HCT116 (cell line): ENCODE measurements at regions not wholly inside any gene's neighbourhood (a gene's known extent, or its start where the extent isn't known, plus 50 kb on each side); places are given as distances from the start of the nearest gene placed in this dataset.

ENCODE experiments used
- ATAC-seq: fragments of 200-7000 bp; cut with Tn5 transposase; 2 replicates; pipeline ENCODE4 v1.9.1; 2020; ENCODE audit warnings: mild to moderate bottlenecking, moderate library complexity
- BruUV-seq: library from RNA; stranded (reverse); fragments of 400-500 nt; replicated peaks from 2 replicates; lab custom pipeline; 2021; lab: Mats Ljungman, UMichigan
- CTCF ChIA-PET: fragments of 300-600 bp; sonication (Branson Sonifier 250); formaldehyde crosslinking; loops from one replicate; lab custom pipeline; 2021; ENCODE audit warnings: antibody characterized with exemption; lab: Charles Lee
- POLR2A ChIA-PET: fragments of 300-600, 350-600 bp; sonication (Branson Sonifier 250); formaldehyde crosslinking; loops from one replicate; lab custom pipeline; 2021; ENCODE audit warnings: antibody characterized with exemption; lab: Charles Lee
- RAD21 ChIA-PET, 2 experiments: fragments of 300-600 bp; sonication (Branson Sonifier 250); formaldehyde crosslinking; loops; one replicate each; lab custom pipeline; 2023; ENCODE audit warnings: low total read pairs in 2 of 2; ENCODE audit not compliant: uncharacterized antibody in 2 of 2, unreplicated experiment in 2 of 2, low non-redundant PET in 1 of 2; lab: Charles Lee
- DNase-seq: peaks from one replicate; pipeline ENCODE4 v3.0.0-alpha.2; 2010; ENCODE audit warnings: low read depth, low spot score
- H2AFZ ChIP-seq: fragments of 200-600 bp; shearing (Covaris generic), sonication (generic); 2 replicates; pipeline ENCODE4 v1.6.1; 2017; ENCODE audit warnings: low read depth, mixed run types, mixed read lengths, antibody characterized with exemption, low read length; ENCODE audit not compliant: poor library complexity, severe bottlenecking
- H3K27ac ChIP-seq: 2 replicates; pipeline ENCODE4 v1.5.1; 2012; ENCODE audit warnings: low read depth, low read length
- H3K27me3 ChIP-seq: fragments of 200-600 bp; sonication (generic); 2 replicates; pipeline ENCODE4 v1.6.1; 2016; ENCODE audit warnings: mixed run types, low read length, mixed read lengths; ENCODE audit not compliant: insufficient read depth
- H3K36me3 ChIP-seq, 2 experiments: fragments of 200-500 bp in 1 of 2; fragments of 200-600 bp in 1 of 2; sonication (Bioruptor generic) in 1 of 2; sonication (generic) in 1 of 2; 2 replicates each; pipeline versions ENCODE4 v1.5.1 to v1.6.1; 2014 to 2016; ENCODE audit warnings: low read length in 2 of 2, inconsistent platforms in 1 of 2, mixed read lengths in 1 of 2, mixed run types in 1 of 2; ENCODE audit not compliant: insufficient read depth in 2 of 2, control insufficient read depth in 1 of 2
- H3K4me1 ChIP-seq, 2 experiments: fragments of 200-600 bp in 1 of 2; sonication (generic) in 1 of 2; 2 replicates each; pipeline versions ENCODE4 v1.5.1 to v1.6.1; 2012 to 2017; ENCODE audit warnings: low read length in 2 of 2, inconsistent platforms in 1 of 2, mild to moderate bottlenecking in 1 of 2, mixed read lengths in 1 of 2, mixed run types in 1 of 2, moderate library complexity in 1 of 2; ENCODE audit not compliant: insufficient read depth in 2 of 2, control insufficient read depth in 1 of 2
- H3K4me2 ChIP-seq: fragments of 200-600 bp; sonication (generic); 2 replicates; pipeline ENCODE4 v1.6.1; 2017; ENCODE audit warnings: mixed run types, low read length, mixed read lengths
- H3K4me3 ChIP-seq, 2 experiments: fragments of 200-600 bp in 1 of 2; sonication (generic) in 1 of 2; replicated peaks in 1 of 2; 2 replicates each; pipeline ENCODE4 v1.5.1; 2011 to 2016; ENCODE audit warnings: low read length in 2 of 2, control low read depth in 1 of 2, low read depth in 1 of 2, mild to moderate bottlenecking in 1 of 2, mixed read lengths in 1 of 2, mixed run types in 1 of 2
- H3K79me2 ChIP-seq: fragments of 200-600 bp; sonication (generic); 2 replicates; pipeline ENCODE4 v1.6.1; 2017; ENCODE audit warnings: mild to moderate bottlenecking, mixed run types, low read length, moderate library complexity, mixed read lengths; ENCODE audit not compliant: insufficient read depth
- H3K9ac ChIP-seq: fragments of 200-600 bp; sonication (generic); 2 replicates; pipeline ENCODE4 v1.6.1; 2016; ENCODE audit warnings: low read length, mixed read lengths
- H3K9me2 ChIP-seq: fragments of 200-600 bp; sonication (generic), shearing (Covaris generic); 2 replicates; pipeline ENCODE4 v1.6.1; 2017; ENCODE audit warnings: mixed run types, mild to moderate bottlenecking, moderate library complexity; ENCODE audit not compliant: insufficient read depth
- H3K9me3 ChIP-seq, 2 experiments: fragments of 200-500 bp in 1 of 2; fragments of 200-600 bp in 1 of 2; sonication (Bioruptor generic) in 1 of 2; sonication (generic) in 1 of 2; 2 replicates each; pipeline ENCODE4 v1.6.1; 2014 to 2017; ENCODE audit warnings: low read length in 2 of 2, mixed read lengths in 2 of 2, inconsistent platforms in 1 of 2, low read depth in 1 of 2, mild to moderate bottlenecking in 1 of 2, mixed run types in 1 of 2, moderate library complexity in 1 of 2; ENCODE audit not compliant: control insufficient read depth in 1 of 2, insufficient read depth in 1 of 2
- H4K20me1 ChIP-seq: fragments of 200-600 bp; sonication (generic), shearing (Covaris generic); 2 replicates; pipeline ENCODE4 v1.6.1; 2017; ENCODE audit warnings: mixed run types, mild to moderate bottlenecking, moderate library complexity; ENCODE audit not compliant: insufficient read depth
- EGR1 ChIP-seq: IDR thresholded peaks from 2 replicates; pipeline ENCODE4 v1.6.1; 2012; ENCODE audit warnings: low read depth
- FOSL1 ChIP-seq: IDR thresholded peaks from 2 replicates; pipeline ENCODE4 v1.6.1; 2012; ENCODE audit warnings: low read depth
- POLR2A ChIP-seq: IDR thresholded peaks from 2 replicates; pipeline ENCODE4 v1.7.0; 2011; ENCODE audit warnings: borderline replicate concordance; ENCODE audit not compliant: insufficient read depth, insufficient read length; ENCODE audit errors: extremely low read depth
- POLR2AphosphoS5 ChIP-seq: IDR thresholded peaks from 2 replicates; pipeline ENCODE4 v1.6.1; 2011; ENCODE audit warnings: mild to moderate bottlenecking, low read depth, low read length, moderate library complexity
- RAD21 ChIP-seq: IDR thresholded peaks from 2 replicates; pipeline ENCODE4 v1.6.1; 2012; ENCODE audit warnings: low read depth, mild to moderate bottlenecking
- TCF7L2 ChIP-seq: IDR thresholded peaks from 2 replicates; pipeline ENCODE4 v1.7.0; 2011; ENCODE audit warnings: borderline replicate concordance, inconsistent platforms; ENCODE audit not compliant: insufficient read depth, insufficient read length; ENCODE audit errors: extremely low read depth
- ZFX ChIP-seq: fragments of 450-650 bp; IDR thresholded peaks from 2 replicates; pipeline ENCODE4 v1.6.1; 2017
- intact Hi-C: fragments of 100-400 bp; cut with micrococcal nuclease; formaldehyde crosslinking; loops from 2 replicates; pipeline ENCODE4 v1.10.0; 2022
- TF ChIP-seq, protein P1 (sequence below): IDR thresholded peaks from 2 replicates; pipeline ENCODE4 v1.6.1; 2012; ENCODE audit warnings: low read depth
- TF ChIP-seq, protein P2 (sequence below): IDR thresholded peaks from 2 replicates; pipeline ENCODE4 v1.6.1; 2012
- TF ChIP-seq, protein P3 (sequence below): IDR thresholded peaks from 2 replicates; pipeline ENCODE4 v1.6.1; 2012

DNA sequence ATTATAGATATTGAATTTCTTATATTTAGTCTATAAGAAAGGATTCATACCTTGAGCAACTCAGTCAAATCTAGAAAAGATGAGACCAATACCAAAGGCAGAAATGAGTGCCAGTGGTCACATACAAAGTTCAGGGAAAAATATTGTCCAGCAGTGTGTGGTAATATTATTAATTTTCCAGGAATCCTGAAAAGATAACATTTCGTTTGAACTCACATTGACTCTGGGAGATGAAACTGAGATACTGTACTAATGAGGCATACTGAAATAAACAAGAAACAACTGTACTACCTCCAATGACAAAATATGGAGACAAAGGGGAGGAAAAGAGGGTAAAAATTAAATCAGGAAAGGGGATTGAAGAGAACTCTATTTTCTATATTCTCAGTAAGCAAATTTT is 212.4 kb downstream of the TRAM1L1 start (continued):
- TF ChIP-seq, protein P1, sequence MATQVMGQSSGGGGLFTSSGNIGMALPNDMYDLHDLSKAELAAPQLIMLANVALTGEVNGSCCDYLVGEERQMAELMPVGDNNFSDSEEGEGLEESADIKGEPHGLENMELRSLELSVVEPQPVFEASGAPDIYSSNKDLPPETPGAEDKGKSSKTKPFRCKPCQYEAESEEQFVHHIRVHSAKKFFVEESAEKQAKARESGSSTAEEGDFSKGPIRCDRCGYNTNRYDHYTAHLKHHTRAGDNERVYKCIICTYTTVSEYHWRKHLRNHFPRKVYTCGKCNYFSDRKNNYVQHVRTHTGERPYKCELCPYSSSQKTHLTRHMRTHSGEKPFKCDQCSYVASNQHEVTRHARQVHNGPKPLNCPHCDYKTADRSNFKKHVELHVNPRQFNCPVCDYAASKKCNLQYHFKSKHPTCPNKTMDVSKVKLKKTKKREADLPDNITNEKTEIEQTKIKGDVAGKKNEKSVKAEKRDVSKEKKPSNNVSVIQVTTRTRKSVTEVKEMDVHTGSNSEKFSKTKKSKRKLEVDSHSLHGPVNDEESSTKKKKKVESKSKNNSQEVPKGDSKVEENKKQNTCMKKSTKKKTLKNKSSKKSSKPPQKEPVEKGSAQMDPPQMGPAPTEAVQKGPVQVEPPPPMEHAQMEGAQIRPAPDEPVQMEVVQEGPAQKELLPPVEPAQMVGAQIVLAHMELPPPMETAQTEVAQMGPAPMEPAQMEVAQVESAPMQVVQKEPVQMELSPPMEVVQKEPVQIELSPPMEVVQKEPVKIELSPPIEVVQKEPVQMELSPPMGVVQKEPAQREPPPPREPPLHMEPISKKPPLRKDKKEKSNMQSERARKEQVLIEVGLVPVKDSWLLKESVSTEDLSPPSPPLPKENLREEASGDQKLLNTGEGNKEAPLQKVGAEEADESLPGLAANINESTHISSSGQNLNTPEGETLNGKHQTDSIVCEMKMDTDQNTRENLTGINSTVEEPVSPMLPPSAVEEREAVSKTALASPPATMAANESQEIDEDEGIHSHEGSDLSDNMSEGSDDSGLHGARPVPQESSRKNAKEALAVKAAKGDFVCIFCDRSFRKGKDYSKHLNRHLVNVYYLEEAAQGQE: no peak

DNA sequence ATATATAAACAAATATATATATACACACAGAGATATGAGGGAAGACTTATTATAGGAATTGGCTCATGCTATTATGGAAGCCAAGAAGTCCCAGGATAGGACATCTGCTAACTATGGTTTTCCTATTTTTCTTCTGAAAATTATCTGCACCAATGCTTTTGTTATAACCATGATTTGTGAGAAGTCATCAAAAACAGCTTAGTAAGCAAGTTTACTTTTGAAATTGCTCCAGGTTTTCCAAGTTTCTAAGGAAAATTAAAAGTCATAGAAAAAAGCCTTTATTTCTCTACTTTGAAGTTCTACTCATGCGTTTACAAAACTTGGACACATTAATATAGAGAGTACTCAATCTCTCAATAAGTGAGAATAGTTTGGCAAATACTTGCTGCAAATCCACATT is 213.1 kb downstream of the TRAM1L1 start:
- Histone ChIP-seq H4K20me1 (no peaks in the 10 kb centered on the region), H3K79me2 (no peaks in the 10 kb centered on the region), H3K4me3 (no peak overlapping the region), H3K27ac (no peak overlapping the region), H3K4me2 (no peak overlapping the region), H3K27me3 (no peaks in the 10 kb centered on the region)
- no TSS peak for BruUV-seq
- POLR2A ChIA-PET: no interaction called here
- no peak for ATAC-seq
- TF ChIP-seq EGR1: no peak
- no peak for TF ChIP-seq RAD21
- TF ChIP-seq POLR2A: no peak
- TF ChIP-seq TCF7L2: no peak
- TF ChIP-seq, protein P2, sequence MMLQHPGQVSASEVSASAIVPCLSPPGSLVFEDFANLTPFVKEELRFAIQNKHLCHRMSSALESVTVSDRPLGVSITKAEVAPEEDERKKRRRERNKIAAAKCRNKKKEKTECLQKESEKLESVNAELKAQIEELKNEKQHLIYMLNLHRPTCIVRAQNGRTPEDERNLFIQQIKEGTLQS: no peak
- TF ChIP-seq POLR2AphosphoS5: no peak
- TF ChIP-seq, protein P3, sequence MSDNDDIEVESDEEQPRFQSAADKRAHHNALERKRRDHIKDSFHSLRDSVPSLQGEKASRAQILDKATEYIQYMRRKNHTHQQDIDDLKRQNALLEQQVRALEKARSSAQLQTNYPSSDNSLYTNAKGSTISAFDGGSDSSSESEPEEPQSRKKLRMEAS: no peak
- no peak for TF ChIP-seq ZFX
- TF ChIP-seq FOSL1: no peak
- TF ChIP-seq, all 23 proteins: peak for 0
- no peak for DNase-seq
- RAD21 ChIA-PET: no interaction called here
- H3K4me1 ChIP-seq: no peaks in the 10 kb centered on the region
- no peaks in the 10 kb centered on the region for H3K36me3 ChIP-seq
- CTCF ChIA-PET: no interaction called here
- H3K9ac ChIP-seq: no peak overlapping the region
- no peaks in the 10 kb centered on the region for H3K9me3 ChIP-seq
- no peak overlapping the region for H2AFZ ChIP-seq
- H3K9me2 ChIP-seq: no peaks in the 10 kb centered on the region
- intact Hi-C loops: no loop called here
